ENCODE measurements at regions not wholly inside any gene's neighbourhood (a gene's known extent, or its start where the extent isn't known, plus 50 kb on each side); places are given as distances from the start of the nearest gene placed in this dataset.

DNA sequence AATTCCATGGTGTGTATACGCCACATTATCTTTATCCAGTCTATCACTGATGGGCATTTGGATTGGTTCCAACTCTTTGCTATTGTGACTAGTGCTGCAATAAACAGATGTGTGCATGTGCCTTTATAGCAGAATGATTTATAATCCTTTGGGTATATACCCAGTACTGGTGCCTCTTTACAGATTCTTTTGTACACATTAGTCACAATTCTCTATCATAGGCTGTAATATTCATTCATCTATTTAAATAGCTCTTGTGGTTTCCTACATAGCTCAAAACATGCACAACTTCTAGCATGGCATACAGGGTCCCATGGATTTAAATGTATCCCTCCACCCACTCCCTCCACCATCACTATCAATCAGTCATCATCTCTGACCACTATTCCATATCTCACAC is 324.1 kb upstream of the CADM2 start:
- no peak for ATAC-seq (ENCODE audit: insufficient number of reproducible peaks, low FRiP score, low read depth)
- Histone ChIP-seq H3K4me1 (ENCODE audit: control insufficient read depth in 1 of 2, low read depth in 2 of 2) (no peaks in the 10 kb centered on the region), H3K27me3 (replicated peaks; ENCODE audit: insufficient read depth) (no peaks in the 10 kb centered on the region), H3K27ac (no peak overlapping the region), H3K9me3 (no peaks in the 10 kb centered on the region), H3K4me3 (no peak overlapping the region), H3K36me3 (no peaks in the 10 kb centered on the region)
- no peak for DNase-seq (ENCODE audit: low spot score)
- no peak for TF ChIP-seq CTCF (IDR thresholded peaks at IDR 0.05)

- no peaks in the 10 kb centered on the region for H3K36me3 ChIP-seq
- DNase-seq (ENCODE audit: low spot score) = no peak
- no peak for TF ChIP-seq CTCF (IDR thresholded peaks at IDR 0.05)
- no peaks in the 10 kb centered on the region for H3K4me1 ChIP-seq (ENCODE audit: control insufficient read depth in 1 of 2, low read depth in 2 of 2)
- H3K4me3 ChIP-seq = no peak overlapping the region
- ATAC-seq (ENCODE audit: insufficient number of reproducible peaks, low FRiP score, low read depth) = no peak
- H3K9me3 ChIP-seq = no peaks in the 10 kb centered on the region
- no peaks in the 10 kb centered on the region for H3K27me3 ChIP-seq (replicated peaks; ENCODE audit: insufficient read depth)
- H3K27ac ChIP-seq = no peak overlapping the region
Measured at GRCh38 chr3:84637272-84637671, 321.5 kb upstream of the CADM2 start.

- no peak for TF ChIP-seq CTCF (IDR thresholded peaks at IDR 0.05)
- DNase-seq (ENCODE audit: low spot score) = no peak
- Histone ChIP-seq H3K9me3 (no peaks in the 10 kb centered on the region), H3K4me1 (ENCODE audit: control insufficient read depth in 1 of 2, low read depth in 2 of 2) (no peaks in the 10 kb centered on the region), H3K4me3 (no peak overlapping the region), H3K27ac (no peak overlapping the region), H3K27me3 (replicated peaks; ENCODE audit: insufficient read depth) (no peaks in the 10 kb centered on the region), H3K36me3 (no peaks in the 10 kb centered on the region)
- ATAC-seq (ENCODE audit: insufficient number of reproducible peaks, low FRiP score, low read depth) = no peak
Measured at GRCh38 chr3:84666468-84666867, 292.3 kb upstream of the CADM2 start.

DNA sequence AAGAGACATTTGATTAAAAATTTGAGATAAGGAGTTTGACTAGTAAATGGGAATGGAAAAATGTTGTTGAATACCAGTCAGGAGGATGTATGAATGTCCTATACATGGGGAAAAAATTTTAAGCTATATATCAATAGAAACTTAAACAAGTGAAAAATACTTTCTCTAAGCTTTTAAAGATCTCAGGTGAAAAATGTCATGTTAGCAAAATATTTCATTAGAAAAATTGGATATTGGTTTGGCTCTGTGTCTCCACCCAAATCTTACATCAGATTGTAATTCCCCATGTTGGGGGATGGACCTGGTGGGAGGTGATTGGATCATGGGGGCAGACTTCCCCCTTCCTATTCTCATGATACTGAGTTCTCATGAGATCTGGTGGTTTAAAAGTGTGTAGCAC is 279.6 kb upstream of the CADM2 start:
- no peak for ATAC-seq (ENCODE audit: insufficient number of reproducible peaks, low FRiP score, low read depth)
- no peaks in the 10 kb centered on the region for H3K9me3 ChIP-seq
- H3K27me3 ChIP-seq (replicated peaks; ENCODE audit: insufficient read depth) = no peaks in the 10 kb centered on the region
- no peaks in the 10 kb centered on the region for H3K36me3 ChIP-seq
- H3K4me3 ChIP-seq = no peak overlapping the region
- TF ChIP-seq CTCF (IDR thresholded peaks at IDR 0.05) = no peak
- no peak for DNase-seq (ENCODE audit: low spot score)
- H3K4me1 ChIP-seq (ENCODE audit: control insufficient read depth in 1 of 2, low read depth in 2 of 2) = no peaks in the 10 kb centered on the region
- H3K27ac ChIP-seq = no peak overlapping the region

DNA sequence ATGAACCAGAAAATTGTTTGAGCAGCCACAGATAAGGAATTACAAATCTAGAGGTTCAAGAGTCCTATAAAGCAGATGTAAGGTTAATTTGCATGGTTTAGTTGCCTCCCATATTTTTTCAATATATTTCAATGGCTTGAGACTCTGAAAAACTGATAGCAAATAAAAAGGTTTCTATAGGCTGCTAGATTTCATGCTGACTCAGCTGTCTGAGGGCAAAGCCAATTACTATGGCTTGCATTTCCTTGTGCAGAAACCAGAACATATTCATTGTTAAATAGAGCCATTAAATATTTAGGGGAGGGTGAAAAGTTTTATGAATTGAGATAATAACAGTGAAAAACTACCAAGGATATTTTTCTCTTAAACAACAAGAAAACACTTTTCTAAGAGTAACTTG is 278.1 kb upstream of the CADM2 start:
- Histone ChIP-seq H3K9me3 (no peaks in the 10 kb centered on the region), H3K36me3 (no peaks in the 10 kb centered on the region), H3K4me3 (no peak overlapping the region), H3K27ac (no peak overlapping the region), H3K4me1 (ENCODE audit: control insufficient read depth in 1 of 2, low read depth in 2 of 2) (no peaks in the 10 kb centered on the region), H3K27me3 (replicated peaks; ENCODE audit: insufficient read depth) (no peaks in the 10 kb centered on the region)
- ATAC-seq (ENCODE audit: insufficient number of reproducible peaks, low FRiP score, low read depth) (no peak), DNase-seq (ENCODE audit: low spot score) (no peak)
- no peak for TF ChIP-seq CTCF (IDR thresholded peaks at IDR 0.05)

Measured in thoracic aorta (tissue), 2 donors.